ENCODE measurements at regions not wholly inside any gene's neighbourhood (a gene's known extent, or its start where the extent isn't known, plus 50 kb on each side); places are given as distances from the start of the nearest gene placed in this dataset.

DNA sequence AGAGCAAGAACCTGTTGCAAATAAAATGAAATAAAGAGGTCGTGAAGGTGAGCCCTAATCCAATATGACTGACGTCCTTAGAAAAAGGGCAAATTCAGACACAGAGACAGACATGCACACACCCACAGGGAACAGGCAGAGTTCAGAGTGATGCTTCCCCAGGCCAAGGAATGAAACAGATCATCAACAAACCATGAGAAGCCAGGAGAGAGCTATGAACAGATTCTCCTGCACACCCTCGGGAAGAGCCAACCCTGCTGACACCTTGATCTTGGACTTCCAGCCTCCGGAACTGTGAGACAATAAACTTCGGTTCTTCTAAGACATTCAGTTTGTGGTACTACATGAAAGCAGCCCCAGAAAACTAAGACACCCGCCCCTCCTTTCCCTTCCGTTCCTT lies 290.4 kb upstream of the KLF6 start:
- DNase-seq (ENCODE audit: extremely low read depth, low read depth), result no peak

DNA sequence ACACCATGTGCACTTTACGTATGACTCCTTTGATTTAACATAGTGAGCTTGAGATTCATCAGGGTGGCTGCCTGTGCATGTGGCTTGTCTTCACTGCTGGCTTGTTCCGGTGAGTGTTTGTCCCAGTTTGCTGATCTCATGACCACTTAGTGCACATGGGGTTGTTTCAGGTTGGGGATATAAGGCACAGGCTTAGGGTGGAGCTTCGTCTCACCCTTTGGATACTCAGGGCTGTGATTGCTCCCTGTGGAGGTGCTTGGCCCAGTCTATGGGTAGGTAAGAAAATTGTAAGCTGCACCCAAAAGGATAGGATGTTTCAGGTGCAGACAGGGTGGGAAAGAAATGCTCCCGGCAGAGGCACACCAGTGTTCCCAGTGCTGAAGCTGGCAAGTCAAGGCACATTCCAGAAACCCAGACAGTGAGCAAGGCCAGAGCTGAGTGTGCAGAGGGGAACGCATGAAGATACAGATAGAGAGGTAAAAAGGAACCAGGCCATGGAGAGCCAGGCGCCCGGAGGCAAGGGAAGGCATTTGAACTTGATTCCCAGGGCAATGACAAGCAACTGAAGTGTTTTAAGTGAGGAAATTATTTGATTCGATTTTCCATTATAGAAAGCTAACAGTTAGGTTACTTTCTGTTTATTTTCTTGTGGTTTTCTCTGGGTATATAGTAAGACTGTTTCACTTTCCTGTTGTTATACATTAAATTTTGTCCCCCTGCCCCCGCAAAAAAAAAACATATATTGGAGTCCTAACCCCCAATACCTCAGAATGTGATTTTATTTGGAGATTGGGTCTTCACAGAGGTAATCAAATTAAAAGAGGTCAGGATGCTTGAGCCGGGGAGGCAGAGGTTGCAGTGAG lies 289.8 kb upstream of the KLF6 start:
- no peak for DNase-seq (ENCODE audit: extremely low read depth, low read depth)

- no peak for DNase-seq (ENCODE audit: extremely low read depth, low read depth)
Measured at GRCh38 chr10:4073912-4074311, 288.9 kb upstream of the KLF6 start.

DNA sequence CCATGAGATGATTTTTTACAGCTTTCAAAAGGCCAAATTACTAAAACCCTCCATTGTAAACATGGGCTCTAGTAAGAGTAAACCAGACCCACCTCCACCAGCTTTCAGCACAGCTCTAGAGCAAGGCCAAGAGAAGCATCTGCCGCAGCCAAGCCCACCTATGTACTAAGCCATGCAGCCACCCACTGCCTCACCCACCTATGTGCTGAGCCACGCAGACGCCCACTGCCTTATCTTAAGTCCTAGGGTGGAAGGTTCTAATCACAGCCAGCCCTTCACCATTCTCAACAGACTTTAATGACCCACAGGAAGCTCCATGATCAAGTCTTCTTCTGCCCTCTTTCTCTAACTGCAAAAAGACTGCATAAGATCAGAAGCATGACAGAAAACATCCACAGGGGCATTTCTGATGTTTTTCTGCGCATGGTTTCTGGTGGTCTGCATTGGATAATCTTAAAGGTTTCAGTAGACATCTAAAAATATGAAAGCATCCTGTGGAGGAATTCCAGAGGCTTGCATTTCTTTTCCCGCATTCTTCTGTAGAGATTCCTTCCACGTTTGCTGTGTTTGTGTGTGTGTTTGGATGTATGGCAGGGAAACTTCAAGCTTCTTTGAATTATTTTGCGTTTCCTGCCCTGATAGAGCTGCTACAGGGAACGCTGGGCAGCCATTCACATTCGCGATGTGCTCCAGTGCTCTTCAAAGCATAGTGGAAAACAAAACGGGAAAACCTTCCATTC lies 286.1 kb upstream of the KLF6 start:
- no peak for DNase-seq (ENCODE audit: extremely low read depth, low read depth)

DNA sequence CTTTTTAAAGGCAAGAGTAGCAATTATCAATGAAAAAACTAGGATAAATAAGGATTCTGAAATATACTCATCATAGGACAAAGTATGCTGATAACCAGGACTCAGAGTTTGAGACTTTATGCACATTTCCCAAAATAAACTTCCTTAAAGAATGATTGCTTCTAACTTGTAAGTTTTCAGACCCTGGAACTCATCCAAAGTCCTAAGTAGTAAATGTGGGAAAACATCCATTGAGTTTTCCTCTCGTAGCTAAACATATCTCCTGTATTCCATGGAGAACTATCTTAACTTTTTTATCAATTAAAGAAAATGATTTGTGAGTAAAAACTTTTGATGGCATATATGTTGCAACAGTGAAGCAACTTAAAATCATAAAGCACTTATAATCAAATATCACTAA lies 285.2 kb upstream of the KLF6 start:
- no peak for DNase-seq (ENCODE audit: extremely low read depth, low read depth)

DNA sequence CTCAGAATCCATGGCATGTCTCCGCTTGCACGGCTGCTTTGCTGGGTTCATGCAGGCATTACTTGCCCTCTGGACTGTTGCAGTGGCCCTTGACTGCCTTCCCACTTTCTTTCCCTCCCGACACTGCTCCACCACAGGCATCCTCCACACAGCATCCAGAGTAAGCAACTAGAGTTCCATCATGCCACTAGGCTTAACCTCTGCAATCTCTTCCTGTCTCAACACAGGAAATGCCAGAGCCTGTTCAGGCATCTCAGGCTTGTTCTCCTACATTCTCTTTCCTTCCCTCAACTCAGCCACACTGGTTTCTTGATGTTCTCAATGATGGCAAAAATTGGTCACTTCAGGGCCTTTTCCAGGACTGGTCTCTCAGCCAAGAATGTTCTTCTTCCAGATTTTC lies 284.5 kb upstream of the KLF6 start:
- no peak for DNase-seq (ENCODE audit: extremely low read depth, low read depth)

DNA sequence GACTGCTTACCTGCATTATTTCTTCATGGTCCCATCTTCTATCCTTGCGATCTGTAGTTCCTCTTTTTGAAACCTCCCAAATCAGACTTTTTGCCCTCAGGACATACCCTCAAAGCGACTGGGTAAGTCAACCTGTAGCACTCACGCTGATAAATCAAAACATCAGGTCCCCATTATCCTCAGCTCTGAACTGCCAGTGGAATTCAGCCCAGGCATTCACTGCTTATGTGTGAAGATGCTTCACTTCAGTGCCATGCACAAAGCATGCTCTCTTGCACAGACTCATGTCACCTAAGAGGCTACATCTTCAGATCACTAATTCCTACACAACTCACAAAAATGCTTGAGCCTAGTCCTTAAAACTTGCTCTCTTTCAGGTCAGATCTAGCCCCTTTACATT lies 283.6 kb upstream of the KLF6 start:
- DNase-seq (ENCODE audit: extremely low read depth, low read depth), result no peak

DNA sequence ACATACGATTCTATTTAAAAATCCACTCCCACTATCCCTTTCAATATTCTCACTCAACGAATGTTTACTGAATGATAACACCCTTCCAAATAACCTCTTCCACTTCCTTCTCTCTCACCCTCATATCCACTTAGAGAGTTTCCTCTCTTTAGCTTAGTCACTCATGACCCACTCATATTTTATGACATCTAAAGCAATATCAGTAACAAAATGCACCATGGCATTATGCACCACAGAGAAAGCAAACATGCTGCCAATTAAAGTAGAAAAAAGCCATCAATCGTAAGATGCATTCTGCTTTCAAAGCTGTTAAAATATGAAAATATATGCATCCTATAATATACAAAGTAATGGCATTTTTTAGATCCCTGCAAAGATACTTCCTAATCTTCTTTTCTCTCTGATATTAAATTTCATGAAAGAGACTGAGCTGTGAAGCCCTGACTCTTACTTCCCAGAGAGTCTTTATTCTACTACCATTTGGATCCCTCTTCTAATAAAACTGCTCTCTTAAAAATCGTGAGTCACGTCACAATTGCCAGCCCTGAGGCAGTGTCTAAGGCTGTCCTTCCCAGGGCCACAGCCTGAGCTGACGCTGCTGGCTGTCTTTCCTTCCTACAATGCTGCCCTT lies 283.0 kb upstream of the KLF6 start:
- no peak for DNase-seq (ENCODE audit: extremely low read depth, low read depth)

- no peak for DNase-seq (ENCODE audit: extremely low read depth, low read depth)
Measured at GRCh38 chr10:4067531-4067930, 282.5 kb upstream of the KLF6 start.

DNA sequence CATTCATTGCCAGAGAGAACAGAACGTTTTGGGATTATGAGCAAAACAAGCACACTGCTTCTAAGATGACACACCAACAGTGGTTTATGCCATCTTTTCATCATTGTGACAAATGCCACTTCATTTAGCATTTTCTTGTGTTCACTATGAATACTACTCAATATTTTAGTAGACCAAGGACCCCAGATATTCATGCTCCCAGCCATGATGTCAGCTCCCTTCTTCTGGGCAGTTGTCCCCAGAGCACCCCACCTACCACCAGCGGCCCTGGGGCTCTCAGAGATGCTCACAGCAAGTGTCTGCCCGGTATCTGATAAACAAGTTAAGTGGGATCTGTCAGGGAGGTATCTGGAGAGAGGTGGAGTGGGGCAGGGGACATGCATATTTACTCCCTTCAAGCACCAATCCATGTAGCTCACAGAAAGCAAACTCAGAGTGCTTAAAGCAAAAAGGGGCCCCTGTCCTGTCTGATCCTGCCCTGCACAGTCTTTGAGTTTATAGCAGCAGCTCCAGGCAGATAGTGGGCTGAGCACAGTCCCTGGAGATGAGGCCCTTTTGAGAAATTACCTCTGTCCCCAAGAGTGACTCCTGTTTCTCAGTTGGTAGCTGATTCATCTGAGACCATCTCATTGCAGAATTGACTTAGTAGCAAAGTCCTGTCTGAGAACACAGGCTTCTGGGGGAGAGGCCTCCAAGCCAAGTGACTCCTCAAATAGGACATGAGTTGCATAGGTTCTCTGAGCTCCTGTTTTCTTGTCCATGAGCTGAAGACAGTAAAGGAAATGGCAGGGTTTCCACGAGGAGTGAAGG lies 281.8 kb upstream of the KLF6 start:
- no peak for DNase-seq (ENCODE audit: extremely low read depth, low read depth)

DNA sequence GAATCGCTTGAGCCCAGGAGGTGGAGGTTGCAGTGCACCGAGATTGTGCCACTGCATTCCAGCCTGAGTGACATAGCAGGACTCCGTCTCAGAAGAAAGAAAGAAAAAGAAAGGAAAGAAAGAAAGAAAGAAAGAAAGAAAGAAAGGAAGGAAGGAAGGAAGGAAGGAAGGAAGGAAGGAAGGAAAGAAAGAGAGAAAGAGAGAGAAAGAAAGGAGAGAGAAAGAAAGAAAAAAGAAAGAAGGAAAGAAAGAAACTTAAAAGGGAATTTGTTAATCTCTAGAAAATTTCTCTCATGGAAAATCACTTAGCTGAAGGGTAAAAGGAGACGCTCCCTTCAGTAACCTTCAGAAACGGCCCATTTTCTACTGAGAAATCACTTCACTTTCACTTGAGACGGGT lies 279.5 kb upstream of the KLF6 start:
- DNase-seq (ENCODE audit: extremely low read depth, low read depth), result no peak

DNA sequence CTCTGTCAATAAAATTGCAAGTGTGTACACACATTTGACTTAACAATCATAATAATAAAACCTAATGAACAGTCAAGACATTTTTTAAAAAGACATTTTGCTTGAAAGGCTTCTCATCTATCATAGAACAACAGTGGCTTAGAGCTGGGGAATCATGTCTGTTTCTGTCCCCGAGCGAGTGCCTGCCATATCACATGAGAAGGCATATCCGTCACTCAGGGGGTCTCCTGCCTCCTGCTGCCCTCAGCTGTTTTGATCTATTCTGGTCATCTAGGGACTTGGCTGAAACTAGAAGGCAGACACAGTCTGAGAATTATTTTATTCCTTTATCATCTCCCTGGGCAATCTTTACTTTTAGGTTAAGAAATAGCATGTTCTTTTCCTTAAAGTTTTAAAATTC lies 278.7 kb upstream of the KLF6 start:
- no peak for DNase-seq (ENCODE audit: extremely low read depth, low read depth)

DNA sequence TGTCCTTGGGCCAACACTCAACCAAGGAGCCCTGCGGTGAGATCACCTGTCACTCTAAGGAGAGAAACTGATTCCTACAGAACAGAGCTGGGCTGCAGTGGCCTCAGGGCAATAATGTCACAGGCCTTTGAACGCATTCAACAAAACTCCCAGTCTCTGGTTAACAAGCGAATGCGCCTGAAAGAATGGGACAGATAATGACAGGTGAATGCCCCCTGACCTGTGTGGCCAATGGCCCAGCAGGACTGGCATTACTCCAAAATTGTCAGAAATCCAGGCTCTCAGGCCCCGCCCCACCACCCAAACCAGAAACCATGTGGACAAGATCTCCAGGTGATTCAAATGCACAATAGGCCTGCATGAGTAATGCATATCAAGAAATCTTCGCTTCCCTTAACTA lies 277.7 kb upstream of the KLF6 start:
- DNase-seq (ENCODE audit: extremely low read depth, low read depth), result no peak

- DNase-seq (ENCODE audit: extremely low read depth, low read depth), result no peak
Measured at GRCh38 chr10:4062072-4062471, 277.1 kb upstream of the KLF6 start.

DNA sequence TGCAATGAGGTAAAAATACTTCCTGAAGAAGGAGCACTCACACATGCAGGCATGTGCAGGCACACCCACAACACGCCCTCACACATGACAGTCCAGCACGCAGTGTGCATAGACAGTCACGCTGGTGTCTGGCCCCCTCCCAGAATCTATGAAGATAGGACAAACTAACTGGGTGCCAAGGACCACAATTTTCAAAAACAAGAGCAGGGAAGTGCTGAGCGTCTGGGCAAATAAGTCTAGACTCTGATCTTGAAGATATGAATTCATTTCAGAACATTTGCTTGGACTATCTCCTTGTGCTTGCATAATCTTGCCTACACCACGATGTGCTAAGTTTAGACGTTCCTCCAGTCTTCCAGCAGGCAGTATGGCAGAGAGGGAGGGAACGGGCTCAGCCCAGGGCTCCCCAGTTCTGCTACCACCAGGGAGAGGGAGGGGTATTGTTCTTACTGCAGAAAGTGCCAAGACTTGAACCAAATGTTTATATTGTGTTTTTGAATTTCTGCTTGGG lies 276.5 kb upstream of the KLF6 start:
- DNase-seq (ENCODE audit: extremely low read depth, low read depth), result no peak

DNA sequence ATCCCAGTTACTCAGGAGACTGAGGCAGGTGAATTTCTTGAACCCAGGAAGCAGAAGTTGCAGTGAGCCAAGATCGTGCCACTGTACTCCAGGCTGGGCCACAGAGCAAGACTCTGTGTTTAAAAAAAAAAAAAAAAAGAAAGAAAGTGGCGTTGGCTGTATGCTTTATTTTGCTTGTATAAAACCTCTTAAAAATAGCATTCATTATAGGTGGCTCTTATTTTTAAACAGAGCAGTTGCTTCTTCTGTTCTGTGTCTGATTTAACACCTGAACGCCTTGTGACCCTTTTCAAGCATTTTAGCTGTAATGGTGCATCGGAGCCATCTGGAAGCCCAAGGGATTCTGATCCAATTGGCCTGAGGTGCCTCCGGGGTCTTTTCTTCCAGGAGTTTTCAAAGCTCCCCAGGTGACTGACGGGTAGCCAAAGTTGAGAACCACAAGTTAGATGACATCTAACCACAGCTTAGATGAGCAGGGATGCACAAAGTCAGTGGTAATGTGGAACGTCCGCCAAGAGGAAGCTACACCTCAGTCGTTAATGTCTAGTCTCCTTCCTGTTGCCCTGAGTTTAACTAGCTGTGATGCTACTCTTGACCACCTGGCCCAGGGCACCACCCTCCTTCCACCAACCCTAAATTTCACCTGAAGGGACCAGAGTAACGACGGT lies 274.6 kb upstream of the KLF6 start:
- DNase-seq (ENCODE audit: extremely low read depth, low read depth), result no peak

DNA sequence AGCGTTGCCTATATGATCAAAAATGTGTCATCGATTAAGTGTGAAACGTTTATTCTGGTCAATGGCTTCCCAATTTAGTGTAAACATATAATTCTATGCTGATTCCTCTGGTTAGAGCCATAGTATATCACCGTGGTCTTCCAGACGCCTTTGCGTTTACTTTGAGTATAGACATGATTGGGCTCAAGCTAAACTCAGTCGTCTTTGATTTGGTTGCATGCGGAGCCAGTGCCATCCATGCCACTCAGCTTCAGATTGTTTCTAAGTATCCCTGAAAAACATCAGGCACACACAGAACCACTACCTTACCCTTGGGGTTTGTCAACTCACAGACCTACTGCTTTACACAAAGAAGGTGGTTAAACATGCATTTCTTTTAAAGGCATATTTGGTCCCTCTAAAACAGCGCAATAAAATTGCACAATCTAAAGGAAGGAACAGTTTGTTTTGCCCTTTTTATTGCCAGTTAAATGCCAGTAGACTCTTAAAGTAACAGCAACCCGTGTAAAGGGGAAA lies 273.6 kb upstream of the KLF6 start:
- no peak for DNase-seq (ENCODE audit: extremely low read depth, low read depth)

DNA sequence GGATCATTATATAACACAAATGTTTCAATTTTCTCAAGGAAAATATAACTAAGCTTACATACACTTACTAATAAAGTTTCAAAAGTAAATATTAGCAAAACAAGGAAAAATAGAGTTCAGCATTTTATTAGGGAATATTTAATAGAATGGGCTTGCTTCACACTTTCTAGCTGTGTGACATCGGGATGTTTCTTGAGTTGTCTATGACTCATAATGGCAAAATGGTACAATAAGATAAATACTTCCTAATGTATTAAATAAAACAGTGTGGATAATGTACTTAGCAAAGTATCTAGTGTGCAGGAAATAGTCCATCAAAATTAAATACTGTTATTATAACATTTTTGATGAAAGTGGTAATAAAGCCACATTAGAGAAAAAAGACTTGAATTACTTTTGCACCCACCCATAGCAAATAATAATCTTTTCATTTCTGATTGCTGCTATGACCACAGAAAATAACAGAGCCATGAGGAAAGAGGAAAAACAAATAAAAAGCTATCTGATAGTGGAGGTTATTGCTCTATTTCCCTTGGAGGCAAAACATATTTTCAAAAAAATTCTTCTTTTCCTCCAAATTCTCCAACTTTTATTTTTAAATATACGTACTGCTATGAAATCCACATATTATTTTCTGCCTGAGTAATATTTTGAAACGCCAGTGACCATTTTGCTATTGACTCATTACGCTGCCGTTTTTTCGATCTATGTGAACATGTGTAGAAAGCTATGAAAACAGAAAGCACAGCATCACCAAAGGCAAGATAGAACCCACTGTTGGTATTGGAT lies 272.9 kb upstream of the KLF6 start:
- no peak for DNase-seq (ENCODE audit: extremely low read depth, low read depth)

DNA sequence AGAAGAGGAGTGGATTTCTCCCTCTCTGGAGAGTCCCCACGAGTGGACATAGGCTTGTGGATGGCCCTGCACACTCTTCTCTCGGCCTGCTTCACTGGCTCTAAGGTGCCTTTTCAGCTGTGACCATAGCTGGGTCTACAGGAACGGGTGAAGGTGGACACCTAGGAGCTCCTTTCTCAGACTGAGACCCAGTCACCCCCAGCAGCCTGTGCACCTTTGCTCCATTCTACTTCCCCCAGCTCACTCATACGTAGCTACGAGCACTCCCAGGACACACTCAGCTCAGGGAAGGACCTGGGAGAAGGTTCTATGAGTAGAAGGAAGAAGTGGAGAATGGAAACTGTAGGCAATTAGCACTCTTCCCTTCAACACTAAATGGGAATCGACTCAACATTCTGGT lies 272.0 kb upstream of the KLF6 start:
- DNase-seq (ENCODE audit: extremely low read depth, low read depth), result no peak

Measured in NCI-H460 (cell line).